ENCODE measurements at regions not wholly inside any gene's neighbourhood (a gene's known extent, or its start where the extent isn't known, plus 50 kb on each side); places are given as distances from the start of the nearest gene placed in this dataset.

GRCh38 chr7:142376356-142376997 is 118.6 kb upstream of the PRSS58 start:
- DNase-seq (ENCODE audit: low spot score) (no peak), ATAC-seq (no peak)
- intact Hi-C loops (cut with DNase I) = no loop called here

GRCh38 chr7:142375710-142376313 is 118.0 kb upstream of the PRSS58 start:
- intact Hi-C loops (cut with DNase I) = no loop called here

DNA sequence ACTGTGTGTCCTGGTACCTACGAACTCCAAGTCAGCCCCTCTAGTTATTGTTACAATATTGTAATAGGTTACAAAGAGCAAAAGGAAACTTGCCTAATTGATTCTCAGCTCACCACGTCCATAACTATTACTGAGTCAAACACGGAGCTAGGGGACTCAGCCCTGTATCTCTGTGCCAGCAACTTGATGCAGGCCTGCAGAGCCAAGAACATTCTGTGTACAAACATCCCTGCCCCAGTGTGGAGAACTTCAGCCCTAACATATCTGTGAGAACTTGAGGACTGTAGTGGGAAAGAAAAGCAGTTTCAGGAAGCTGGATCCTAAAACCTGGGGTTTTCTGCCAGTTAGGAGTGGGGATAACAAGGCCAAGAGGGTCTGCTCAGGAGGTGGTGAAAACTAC is 114.9 kb upstream of the PRSS58 start:
- no peak for DNase-seq (ENCODE audit: low spot score)
- ATAC-seq = peak; percentile 76
- intact Hi-C loops (cut with DNase I) = no loop called here

More at GRCh38 chr7:142375710-142376313, 118.0 kb upstream of the PRSS58 start:
- ATAC-seq = peak; percentile 87
- DNase-seq (ENCODE audit: low spot score) = no peak

GRCh38 chr7:142371586-142372377 is 113.9 kb upstream of the PRSS58 start:
- ATAC-seq (no peak), DNase-seq (ENCODE audit: low spot score) (no peak)
- intact Hi-C loops (cut with DNase I) = no loop called here

DNA sequence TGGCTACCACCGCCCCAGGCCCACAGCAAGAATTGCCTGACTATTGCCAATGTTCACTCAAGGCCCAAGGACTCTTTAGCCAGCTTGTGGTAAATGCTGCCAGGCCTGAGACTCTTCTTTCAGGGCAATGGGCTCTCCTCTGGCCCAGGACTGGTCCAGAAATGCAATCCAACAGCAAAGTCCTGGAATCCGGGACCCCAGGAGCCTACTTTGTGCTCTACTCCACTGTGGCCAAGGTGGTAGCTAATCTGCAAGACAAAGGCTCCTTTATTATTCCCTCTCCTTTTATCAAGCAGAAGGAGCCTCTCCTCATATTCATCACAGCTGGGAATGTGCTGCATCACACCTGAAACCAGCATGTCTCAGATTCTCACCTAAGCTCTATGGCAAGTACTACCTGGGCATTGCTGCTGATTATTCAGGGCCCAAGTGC is 107.6 kb upstream of the PRSS58 start:
- no peak for ATAC-seq
- DNase-seq (ENCODE audit: low spot score) = no peak
- intact Hi-C loops (cut with DNase I) = no loop called here

- intact Hi-C loops (cut with DNase I) = no loop called here
- no peak for ATAC-seq
- no peak for DNase-seq (ENCODE audit: low spot score)
These were observed 106.7 kb upstream of the PRSS58 start for GRCh38 chr7:142364551-142364950.

- intact Hi-C loops (cut with DNase I) = no loop called here
- DNase-seq (ENCODE audit: low spot score) (no peak), ATAC-seq (no peak)
These were observed 104.5 kb upstream of the PRSS58 start for GRCh38 chr7:142362349-142362748.

DNA sequence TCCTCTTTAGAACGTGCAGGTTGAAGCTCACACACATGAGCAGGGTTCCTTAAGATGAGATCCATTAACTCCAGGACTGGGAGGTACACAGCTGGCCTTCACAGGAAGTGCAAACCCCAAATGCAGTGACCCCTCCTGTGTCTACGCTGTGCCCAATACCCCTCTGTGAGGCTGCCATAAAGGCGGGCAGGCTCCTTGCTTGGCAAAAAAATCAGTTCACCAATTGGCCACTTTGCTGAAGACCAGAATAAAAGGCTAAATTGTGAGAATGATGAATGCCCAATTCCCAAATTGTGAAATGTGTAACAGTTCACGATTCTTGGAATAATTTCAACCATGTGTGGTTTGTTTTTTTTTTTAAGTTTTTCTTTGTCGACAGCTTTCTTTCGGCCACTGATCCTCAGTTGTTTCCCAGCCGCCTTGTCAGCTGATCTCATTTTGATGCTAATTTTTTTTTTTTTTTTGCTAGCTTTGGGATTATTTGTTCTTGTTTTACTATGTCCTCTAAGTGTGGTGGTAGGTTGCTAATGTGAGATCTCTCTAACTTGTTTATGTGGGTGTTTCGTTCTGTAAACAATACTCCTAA is 101.9 kb upstream of the PRSS58 start:
- intact Hi-C loops (cut with DNase I) = no loop called here
- no peak for DNase-seq (ENCODE audit: low spot score)
- ATAC-seq = peak; percentile 81

DNA sequence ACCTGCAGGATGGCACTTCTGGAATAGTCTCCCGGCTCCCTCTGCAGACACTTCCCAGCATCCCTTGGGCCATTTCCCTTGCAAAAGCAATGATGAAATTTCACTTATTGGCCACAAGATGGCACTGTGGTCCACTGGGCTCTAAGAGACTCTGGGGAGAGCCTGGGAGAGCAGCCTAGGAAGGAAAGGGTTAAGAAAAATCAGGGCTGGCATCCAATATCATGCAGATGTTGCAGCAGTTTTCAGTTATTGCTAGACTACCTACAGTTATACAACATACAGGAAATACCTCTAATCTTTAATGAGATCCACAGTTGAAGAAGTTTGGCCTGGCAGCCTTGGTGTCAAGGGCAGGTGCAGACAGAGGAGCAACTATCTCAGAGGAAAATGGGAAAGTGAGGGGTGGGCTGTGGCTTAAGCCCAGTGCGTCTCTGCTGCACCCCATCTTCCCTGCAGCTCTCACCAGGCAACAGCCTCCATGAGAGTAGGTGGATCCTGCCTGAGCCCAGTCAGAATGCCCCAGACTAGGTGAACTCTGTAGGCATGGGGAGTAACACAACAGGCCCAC is 100.2 kb upstream of the PRSS58 start:
- intact Hi-C loops (cut with DNase I) = no loop called here
- ATAC-seq (peak; percentile 60), DNase-seq (ENCODE audit: low spot score) (no peak)

DNA sequence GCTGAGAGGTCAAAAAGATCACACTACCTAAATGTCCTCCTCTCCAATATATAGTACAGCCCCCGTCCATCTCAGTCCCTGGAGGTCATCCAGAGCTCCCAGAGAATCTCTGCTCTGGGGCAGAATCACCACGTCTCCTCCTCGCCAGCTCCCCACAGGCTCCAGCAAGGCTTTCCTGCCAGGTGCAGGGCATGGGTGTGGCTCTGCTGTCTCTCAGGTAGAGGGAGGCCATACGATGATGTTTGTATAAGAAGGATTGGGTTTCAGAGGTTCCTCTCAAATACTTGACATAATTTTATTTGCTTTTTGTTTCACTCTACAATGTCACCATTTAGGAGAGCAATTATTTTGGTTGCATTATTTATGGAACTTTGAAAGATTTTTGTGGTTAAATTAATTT is 98.3 kb upstream of the PRSS58 start:
- ATAC-seq (no peak), DNase-seq (ENCODE audit: low spot score) (no peak)
- intact Hi-C loops (cut with DNase I) = no loop called here

GRCh38 chr7:142355328-142355727 is 97.5 kb upstream of the PRSS58 start:
- no peak for DNase-seq (ENCODE audit: low spot score)
- intact Hi-C loops (cut with DNase I) = no loop called here
- no peak for ATAC-seq

- DNase-seq (ENCODE audit: low spot score) = no peak
- intact Hi-C loops (cut with DNase I) = no loop called here
- ATAC-seq = no peak
These were observed 95.5 kb upstream of the PRSS58 start for GRCh38 chr7:142353147-142354060.

- no peak for DNase-seq (ENCODE audit: low spot score)
- intact Hi-C loops (cut with DNase I) = no loop called here
- ATAC-seq = no peak
These were observed 94.7 kb upstream of the PRSS58 start for GRCh38 chr7:142352543-142352942.

GRCh38 chr7:142351145-142351544 is 93.3 kb upstream of the PRSS58 start:
- ATAC-seq (no peak), DNase-seq (ENCODE audit: low spot score) (no peak)
- intact Hi-C loops (cut with DNase I) = no loop called here

DNA sequence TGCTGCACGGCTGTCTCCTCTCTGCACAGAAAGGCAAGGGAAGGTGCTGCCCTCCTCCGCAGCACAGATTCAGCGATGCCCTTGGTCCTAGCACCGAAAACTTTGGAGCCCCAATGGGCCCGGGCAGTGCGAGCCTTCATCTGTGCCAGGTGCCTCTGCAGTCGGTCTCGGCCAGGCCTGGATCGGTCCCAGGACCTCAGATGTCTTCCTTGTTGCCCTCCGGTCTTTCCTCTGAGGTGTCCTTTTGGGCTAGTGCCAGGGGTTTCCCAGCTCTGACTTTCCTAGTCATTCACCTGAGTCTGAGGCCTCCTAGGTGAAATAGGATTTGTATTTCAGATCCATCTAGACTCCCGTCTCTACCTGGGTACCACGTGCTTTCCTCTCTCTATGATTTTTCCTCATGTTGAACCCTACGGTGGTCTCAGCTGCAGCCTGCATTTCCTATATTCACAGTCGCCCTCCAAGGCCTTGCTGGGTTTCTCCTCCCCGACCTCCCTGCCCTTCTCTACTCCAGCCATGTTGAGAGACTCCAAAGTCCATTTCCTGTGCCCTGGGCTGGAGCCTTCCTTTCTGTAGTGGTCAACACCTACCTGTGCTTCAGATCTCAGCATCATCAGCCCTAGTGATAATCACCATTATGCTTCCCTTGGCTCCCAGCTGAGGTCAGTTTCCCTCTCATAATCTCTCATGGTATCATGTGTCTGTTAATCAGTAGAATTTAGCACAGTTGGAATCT is 92.0 kb upstream of the PRSS58 start:
- DNase-seq (ENCODE audit: low spot score) (no peak), ATAC-seq (no peak)
- intact Hi-C loops (cut with DNase I) = no loop called here

- no peak for ATAC-seq
- DNase-seq (ENCODE audit: low spot score) = no peak
- intact Hi-C loops (cut with DNase I) = no loop called here
These were observed 91.1 kb upstream of the PRSS58 start for GRCh38 chr7:142348921-142349405.

- ATAC-seq (no peak), DNase-seq (ENCODE audit: low spot score) (no peak)
- intact Hi-C loops (cut with DNase I) = no loop called here
These were observed 90.2 kb upstream of the PRSS58 start for GRCh38 chr7:142348100-142348499.

DNA sequence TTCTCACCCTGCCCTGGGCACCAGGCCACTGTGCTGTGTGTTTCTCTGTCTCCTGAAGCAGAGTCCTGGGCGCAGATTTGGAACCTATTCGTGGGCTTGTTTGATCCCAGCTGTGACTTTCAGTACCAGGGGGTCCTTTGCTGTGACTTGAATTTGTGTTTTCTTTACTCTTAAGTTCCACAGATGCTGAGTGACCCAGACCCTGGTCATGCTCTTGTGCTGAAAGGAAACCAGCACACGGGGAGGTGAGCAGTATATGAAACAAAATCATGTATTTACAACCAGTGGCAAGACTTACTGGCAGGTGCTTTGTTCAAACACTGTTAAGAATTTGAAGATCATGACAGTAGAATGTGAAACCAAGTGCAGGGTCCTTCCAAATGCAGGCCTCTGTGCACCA is 89.2 kb upstream of the PRSS58 start:
- DNase-seq (ENCODE audit: low spot score) = no peak
- ATAC-seq = no peak
- intact Hi-C loops (cut with DNase I) = no loop called here

Data from sciatic nerve (tissue), 2 donors.